ENCODE measurements at regions not wholly inside any gene's neighbourhood (a gene's known extent, or its start where the extent isn't known, plus 50 kb on each side); places are given as distances from the start of the nearest gene placed in this dataset.

- TF ChIP-seq USF1 (IDR thresholded peaks at IDR 0.05) (no peak), RAD21 (IDR thresholded peaks at IDR 0.05; ENCODE audit: low read depth) (no peak), MAX (IDR thresholded peaks at IDR 0.05) (no peak), NFIC (IDR thresholded peaks at IDR 0.05) (no peak), TAF1 (IDR thresholded peaks at IDR 0.05; ENCODE audit: low read depth) (no peak), CREB1 (IDR thresholded peaks at IDR 0.05; ENCODE audit: low read depth) (no peak), REST (IDR thresholded peaks at IDR 0.05; ENCODE audit: low read depth) (no peak), EP300 (IDR thresholded peaks at IDR 0.05; ENCODE audit: borderline replicate concordance) (no peak), EGR1 (IDR thresholded peaks at IDR 0.05) (no peak), CEBPB (IDR thresholded peaks at IDR 0.05) (peak; percentile 76; the same call in 1 of the 2 replicates), FOXM1 (IDR thresholded peaks at IDR 0.05; ENCODE audit: borderline replicate concordance, low read depth) (no peak), TCF12 (IDR thresholded peaks at IDR 0.05; ENCODE audit: low read depth) (no peak), ZBTB7A (IDR thresholded peaks at IDR 0.05; ENCODE audit: low read depth) (no peak), YY1 (IDR thresholded peaks at IDR 0.05; ENCODE audit: low read depth) (no peak)
Observed at GRCh38 chr12:20213723-20214625, 154.4 kb upstream of the PDE3A start.
